Transverse colon (tissue), 4 donors: ENCODE measurements at regions not wholly inside any gene's neighbourhood (a gene's known extent, or its start where the extent isn't known, plus 50 kb on each side); places are given as distances from the start of the nearest gene placed in this dataset.

Experiments used
- DNase-seq: peaks from one replicate; pipeline ENCODE4 v3.0.0-alpha.2; 2019
- H3K27ac ChIP-seq, 4 donors: fragments of 200-600 bp; sonication (generic); 2 replicates each; pipeline ENCODE4 v1.5.1; 2016 to 2018; ENCODE audit warnings: inconsistent platforms in 4 of 4
- H3K27me3 ChIP-seq: fragments of 200-600 bp; sonication (generic); 2 replicates; pipeline ENCODE4 v1.5.1; 2017; ENCODE audit warnings: inconsistent platforms
- H3K36me3 ChIP-seq, 4 donors: fragments of 200-600 bp; sonication (generic); 2 replicates each; pipeline ENCODE4 v1.5.1; 2017 to 2019; ENCODE audit warnings: inconsistent platforms in 4 of 4
- H3K4me1 ChIP-seq, 4 donors: fragments of 200-600 bp; sonication (generic); 2 replicates each; pipeline ENCODE4 v1.5.1; 2017 to 2020; ENCODE audit warnings: inconsistent platforms in 4 of 4
- H3K4me3 ChIP-seq, 4 donors: fragments of 200-600 bp; sonication (generic); 1 replicate in 1 of 4; 2 replicates in 3 of 4; pipeline versions ENCODE4 v1.5.1 to v1.6.1; 2017 to 2019; ENCODE audit warnings: inconsistent platforms in 4 of 4
- H3K9me3 ChIP-seq, 2 donors: fragments of 200-600 bp; sonication (generic); 2 replicates each; pipeline ENCODE4 v1.5.1; 2017 to 2019; ENCODE audit warnings: inconsistent platforms in 2 of 2
- CTCF ChIP-seq, 5 experiments: fragments of 200-600 bp in 3 of 5; fragments of 450-650 bp in 2 of 5; sonication (generic) in 3 of 5; IDR thresholded peaks; 1 replicate in 2 of 5; 2 replicates in 3 of 5; pipeline ENCODE4 v1.5.1; 2016 to 2017; ENCODE audit warnings: antibody characterized with exemption in 5 of 5, inconsistent platforms in 3 of 5, mild to moderate bottlenecking in 2 of 5, moderate library complexity in 1 of 5
- EP300 ChIP-seq: sonication (generic); formaldehyde crosslinking; IDR thresholded peaks from one replicate; pipeline ENCODE4 v1.6.1; 2017; ENCODE audit warnings: antibody characterized with exemption, low read depth
- POLR2A ChIP-seq: fragments of 450-650 bp; IDR thresholded peaks from one replicate; pipeline ENCODE4 v1.6.1; 2016; ENCODE audit warnings: antibody characterized with exemption, mild to moderate bottlenecking, moderate library complexity
- POLR2AphosphoS5 ChIP-seq, 3 donors: sonication (generic); formaldehyde crosslinking; IDR thresholded peaks; one replicate each; pipeline ENCODE4 v1.6.1; 2016; ENCODE audit warnings: antibody characterized with exemption in 3 of 3
- WGBS, 2 donors: methylation state at CpG; one replicate each; pipeline ENCODE4 v1.1.5; 2018; ENCODE audit warnings: low coverage in 1 of 2; 5-methylcytosine and 5-hydroxymethylcytosine counted together
- in situ Hi-C, 4 donors: fragments of 200-750 bp; cut with MboI; loops; one replicate each; pipeline versions ENCODE4 v1.15.0 to v1.15.1; 2017; ENCODE audit warnings: low sequenced_read_pairs in 3 of 4, low pct_ligation_motif_present in 1 of 4, low pct_unique_long_range_greater_than_20kb in 1 of 4
- intact Hi-C: fragments of 100-400 bp; cut with DNase I; formaldehyde crosslinking; loops from one replicate; pipeline ENCODE4 v1.15.1; 2023; ENCODE audit warnings: low total_unique reads

GRCh38 chr6:95681736-95682135 lies 104.4 kb downstream of the MANEA start:
- no peaks in the 10 kb centered on the region for H3K27me3 ChIP-seq
- no peaks in the 10 kb centered on the region for H3K4me1 ChIP-seq
- no peak overlapping the region for H3K27ac ChIP-seq
- TF ChIP-seq EP300 (no peak), POLR2AphosphoS5 (IDR thresholded peaks at IDR 0.05) (no peak), CTCF (IDR thresholded peaks at IDR 0.05) (no peak), POLR2A (no peak)
- 79% methylated on average over 2 of the region's 2 CpGs; no CpG with 5 or more reads in 1 of the 2 donors for WGBS, 2 donors
- no peak overlapping the region for H3K4me3 ChIP-seq
- in situ Hi-C loops (no loop called here), intact Hi-C loops (no loop called here)
- H3K36me3 ChIP-seq = no peaks in the 10 kb centered on the region
- no peaks in the 10 kb centered on the region for H3K9me3 ChIP-seq
- no peak for DNase-seq

DNA sequence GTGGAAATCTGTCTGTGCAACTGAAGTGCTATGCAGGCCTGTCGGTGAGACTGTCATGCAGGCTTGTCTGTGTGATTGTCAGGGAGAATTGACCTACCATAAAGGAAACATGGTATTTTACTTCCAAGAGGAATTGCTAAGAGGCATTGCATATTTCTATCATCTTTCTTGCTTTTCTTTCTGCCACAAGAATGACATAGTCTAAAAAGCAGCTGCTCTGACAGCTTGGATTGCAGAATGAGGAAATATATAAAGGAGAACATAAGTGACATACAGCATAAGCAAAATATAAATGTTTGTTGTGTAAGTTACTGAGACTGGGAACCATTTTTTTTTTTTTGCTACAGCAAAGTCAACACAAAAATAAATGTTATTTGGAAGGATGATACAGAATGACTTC lies 105.1 kb downstream of the MANEA start:
- TF ChIP-seq EP300 = no peak
- TF ChIP-seq POLR2A = no peak
- no peak for TF ChIP-seq POLR2AphosphoS5 (IDR thresholded peaks at IDR 0.05)
- TF ChIP-seq CTCF (IDR thresholded peaks at IDR 0.05) = no peak
- DNase-seq = no peak
- 13 to 33% methylated on average over 1 of the region's 1 CpG for WGBS, 2 donors
- in situ Hi-C loops (no loop called here), intact Hi-C loops (no loop called here)
- Histone ChIP-seq H3K4me1 (no peaks in the 10 kb centered on the region), H3K9me3 (no peaks in the 10 kb centered on the region), H3K27ac (no peak overlapping the region), H3K36me3 (no peaks in the 10 kb centered on the region), H3K27me3 (no peaks in the 10 kb centered on the region), H3K4me3 (no peak overlapping the region)

DNA sequence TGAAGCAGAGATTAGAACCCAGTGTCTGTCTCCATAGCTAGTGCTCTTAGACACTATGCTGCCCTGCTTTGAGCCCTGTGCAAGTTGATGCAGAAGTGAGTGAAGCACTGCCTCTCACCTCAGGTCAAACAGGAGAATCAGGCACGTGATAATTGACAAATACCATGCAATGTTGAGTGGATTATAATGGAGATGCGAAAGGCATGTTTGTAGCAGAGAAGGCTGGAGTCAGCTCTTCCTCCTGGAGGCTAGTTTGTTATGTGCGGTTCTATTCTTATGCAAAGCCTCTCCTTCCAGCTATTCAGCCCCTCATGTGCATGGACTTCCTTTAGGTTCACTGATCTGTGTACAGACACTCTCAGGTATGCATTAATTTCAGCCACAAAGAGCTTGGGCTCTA lies 108.5 kb downstream of the MANEA start:
- H3K9me3 ChIP-seq = no peaks in the 10 kb centered on the region
- H3K27ac ChIP-seq = no peak overlapping the region
- in situ Hi-C loops = no loop called here
- H3K4me1 ChIP-seq = no peaks in the 10 kb centered on the region
- H3K36me3 ChIP-seq = no peaks in the 10 kb centered on the region
- no peak for DNase-seq
- 60 to 69% methylated on average over 2 to 3 of the region's 3 CpGs for WGBS, 2 donors
- no peak for TF ChIP-seq CTCF (IDR thresholded peaks at IDR 0.05)
- TF ChIP-seq POLR2AphosphoS5 (IDR thresholded peaks at IDR 0.05) = no peak
- TF ChIP-seq POLR2A = no peak
- TF ChIP-seq EP300 = no peak
- intact Hi-C loops = no loop called here
- H3K27me3 ChIP-seq = no peaks in the 10 kb centered on the region
- no peak overlapping the region for H3K4me3 ChIP-seq

- H3K27ac ChIP-seq = no peak overlapping the region
- no peaks in the 10 kb centered on the region for H3K9me3 ChIP-seq
- in situ Hi-C loops = no loop called here
- H3K4me3 ChIP-seq = no peak overlapping the region
- intact Hi-C loops = no loop called here
- TF ChIP-seq CTCF (IDR thresholded peaks at IDR 0.05) = no peak
- TF ChIP-seq EP300 = no peak
- no peak for TF ChIP-seq POLR2AphosphoS5 (IDR thresholded peaks at IDR 0.05)
- TF ChIP-seq POLR2A = no peak
- no peaks in the 10 kb centered on the region for H3K27me3 ChIP-seq
- H3K4me1 ChIP-seq = no peaks in the 10 kb centered on the region
- WGBS, 2 donors = 65% methylated on average over 3 of the region's 3 CpGs
- H3K36me3 ChIP-seq = no peaks in the 10 kb centered on the region
- no peak for DNase-seq
These were observed 108.9 kb downstream of the MANEA start for GRCh38 chr6:95686272-95686671.
